ENCODE measurements at regions not wholly inside any gene's neighbourhood (a gene's known extent, or its start where the extent isn't known, plus 50 kb on each side); places are given as distances from the start of the nearest gene placed in this dataset.
"Not testable (repeated sequence)": the region's sequence is repeated elsewhere in the genome, so short reads cannot be mapped to it uniquely, and the experiment has no call there.

GRCh38 chr14:48703728-48704467 lies 882.3 kb downstream of the RPS29 start:
- TF ChIP-seq KLF17 (tag by site-specific recombination; IDR thresholded peaks at IDR 0.05) (no peak), ZNF621 (tag by site-specific recombination; IDR thresholded peaks at IDR 0.05) (no peak), KLF1 (tag by site-specific recombination; IDR thresholded peaks at IDR 0.05) (no peak), ZNF677 (tag by site-specific recombination; IDR thresholded peaks at IDR 0.05) (no peak), ZNF561 (tag by site-specific recombination; IDR thresholded peaks at IDR 0.05; ENCODE audit: borderline replicate concordance) (no peak), ZNF626 (tag by site-specific recombination; IDR thresholded peaks at IDR 0.05) (no peak), ZNF707 (tag by site-specific recombination; IDR thresholded peaks at IDR 0.05) (no peak), MEIS1 (CRISPR knock-in tag; IDR thresholded peaks at IDR 0.05; ENCODE audit: borderline replicate concordance) (no peak), ZNF16 (tag by site-specific recombination; IDR thresholded peaks at IDR 0.05; ENCODE audit: low read depth) (no peak), ZNF23 (tag by site-specific recombination; IDR thresholded peaks at IDR 0.05; ENCODE audit: borderline replicate concordance) (no peak)
- CTCF ChIA-PET, result interaction anchor here (0.6 kb wide), 1 partner anchor 1362 kb away, joined by 5 read pairs; no protein-coding TSS in a partner anchor
- Histone ChIP-seq H3K4me3 (ENCODE audit: low read depth, low read length) (no peak overlapping the region), H3K9me3 (ENCODE audit: control insufficient read depth, insufficient read depth, low read depth, low read length) (no peaks in the 10 kb centered on the region), H3K36me3 (ENCODE audit: control insufficient read depth in 2 of 2, insufficient read depth in 1 of 2, low read length in 2 of 2) (no peaks in the 10 kb centered on the region), H3K27ac (ENCODE audit: extremely low read depth, low read depth, low read length) (no peak overlapping the region), H3K4me1 (ENCODE audit: control insufficient read depth, insufficient read depth, low read length) (no peaks in the 10 kb centered on the region)
- POLR2A ChIA-PET, result no interaction called here

- POLR2A ChIA-PET, result not testable (repeated sequence)
These were observed 888.8 kb downstream of the RPS29 start for GRCh38 chr14:48697362-48697761.

GRCh38 chr14:48693793-48694192 lies 892.4 kb downstream of the RPS29 start:
- ChIA-PET POLR2A (no interaction called here), CTCF (no interaction called here)
- no peaks in the 10 kb centered on the region for H3K9me3 ChIP-seq (ENCODE audit: control insufficient read depth, insufficient read depth, low read depth, low read length)
- no peaks in the 10 kb centered on the region for H3K4me1 ChIP-seq (ENCODE audit: control insufficient read depth, insufficient read depth, low read length)
- H3K4me3 ChIP-seq (ENCODE audit: low read depth, low read length), result no peak overlapping the region
- H3K27ac ChIP-seq (ENCODE audit: extremely low read depth, low read depth, low read length), result no peak overlapping the region
- no peaks in the 10 kb centered on the region for H3K36me3 ChIP-seq (ENCODE audit: control insufficient read depth in 2 of 2, insufficient read depth in 1 of 2, low read length in 2 of 2)
- no peak for TF ChIP-seq ZNF623 (tag by site-specific recombination; IDR thresholded peaks at IDR 0.05)
- TF ChIP-seq ZNF169 (tag by site-specific recombination; IDR thresholded peaks at IDR 0.05), result no peak
- TF ChIP-seq ZNF529 (tag by site-specific recombination; IDR thresholded peaks at IDR 0.05; ENCODE audit: insufficient replicate concordance), result no peak
- no peak for TF ChIP-seq ZNF37A (tag by site-specific recombination; IDR thresholded peaks at IDR 0.05)
- TF ChIP-seq ZNF26 (tag by site-specific recombination; IDR thresholded peaks at IDR 0.05), result no peak
- no peak for TF ChIP-seq ZNF837 (tag by site-specific recombination; IDR thresholded peaks at IDR 0.05)

More at GRCh38 chr14:48697362-48697761, 888.8 kb downstream of the RPS29 start:
- H3K4me3 ChIP-seq (ENCODE audit: low read depth, low read length); H3K9me3 ChIP-seq (ENCODE audit: control insufficient read depth, insufficient read depth, low read depth, low read length); H3K4me1 ChIP-seq (ENCODE audit: control insufficient read depth, insufficient read depth, low read length); CTCF ChIA-PET; H3K36me3 ChIP-seq (ENCODE audit: control insufficient read depth in 2 of 2, insufficient read depth in 1 of 2, low read length in 2 of 2); H3K27ac ChIP-seq (ENCODE audit: extremely low read depth, low read depth, low read length): not testable (repeated sequence)

- no peak overlapping the region for H3K4me3 ChIP-seq (ENCODE audit: low read depth, low read length)
- no peaks in the 10 kb centered on the region for H3K9me3 ChIP-seq (ENCODE audit: control insufficient read depth, insufficient read depth, low read depth, low read length)
- TF ChIP-seq ZNF585B (tag by site-specific recombination; IDR thresholded peaks at IDR 0.05) (no peak), SCRT2 (tag by site-specific recombination; IDR thresholded peaks at IDR 0.05) (no peak), ZIC2 (tag by site-specific recombination; IDR thresholded peaks at IDR 0.05) (no peak), ZNF133 (tag by site-specific recombination; IDR thresholded peaks at IDR 0.05) (no peak), ZNF248 (tag by site-specific recombination; IDR thresholded peaks at IDR 0.05) (no peak), ZNF701 (tag by site-specific recombination; IDR thresholded peaks at IDR 0.05) (no peak), ZSCAN16 (tag by site-specific recombination; IDR thresholded peaks at IDR 0.05) (no peak), KLF7 (tag by site-specific recombination; IDR thresholded peaks at IDR 0.05; ENCODE audit: borderline replicate concordance) (no peak)
- no peak overlapping the region for H3K27ac ChIP-seq (ENCODE audit: extremely low read depth, low read depth, low read length)
- H3K36me3 ChIP-seq (ENCODE audit: control insufficient read depth in 2 of 2, insufficient read depth in 1 of 2, low read length in 2 of 2), result no peaks in the 10 kb centered on the region
- H3K4me1 ChIP-seq (ENCODE audit: control insufficient read depth, insufficient read depth, low read length), result no peaks in the 10 kb centered on the region
- ChIA-PET POLR2A (no interaction called here), CTCF (interaction anchor here (0.7 kb wide), 1 partner anchor 21 kb away, joined by 3 read pairs; no protein-coding TSS in a partner anchor)
These were observed 895.8 kb downstream of the RPS29 start for GRCh38 chr14:48690349-48690748.
